ENCODE measurements at regions not wholly inside any gene's neighbourhood (a gene's known extent, or its start where the extent isn't known, plus 50 kb on each side); places are given as distances from the start of the nearest gene placed in this dataset.

DNA sequence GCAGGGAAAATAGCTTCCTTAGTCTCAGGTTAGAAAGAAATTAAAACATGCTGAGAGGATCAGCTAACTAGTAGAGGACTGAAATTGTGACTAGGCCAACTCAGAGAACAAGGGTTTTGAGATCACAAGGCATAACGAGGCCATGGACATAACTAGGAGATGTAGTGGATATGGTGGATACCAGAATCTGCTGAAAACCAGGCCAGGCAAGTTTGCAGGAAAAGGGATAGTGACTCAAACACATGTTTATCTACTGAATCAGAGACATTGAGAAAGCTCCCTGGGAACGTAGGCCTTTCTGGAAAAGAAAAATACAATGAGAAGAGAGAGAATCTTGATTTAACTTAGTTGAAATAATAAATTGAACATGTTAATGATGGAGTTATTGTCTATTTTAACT lies 326.5 kb upstream of the GBE1 start:
- no peak overlapping the region for H3K4ac ChIP-seq (ENCODE audit: low read depth, low read length)
- no peak overlapping the region for H3K4me2 ChIP-seq (ENCODE audit: low read length)
- no peaks in the 10 kb centered on the region for H3K4me1 ChIP-seq (ENCODE audit: control insufficient read depth, low read depth, low read length)
- no peak overlapping the region for H2BK120ac ChIP-seq (ENCODE audit: low read depth, low read length)
- no peak overlapping the region for H3K9ac ChIP-seq (ENCODE audit: low read length)
- no peak overlapping the region for H2AK5ac ChIP-seq (ENCODE audit: low read length)
- no peak overlapping the region for H3K56ac ChIP-seq (ENCODE audit: low read length)
- no peak overlapping the region for H2BK15ac ChIP-seq (replicated peaks; ENCODE audit: low read depth)
- no peak overlapping the region for H4K8ac ChIP-seq (ENCODE audit: low read depth, low read length)
- H3K23ac ChIP-seq (ENCODE audit: low read length) = no peak overlapping the region
- H2BK5ac ChIP-seq (ENCODE audit: low read length) = no peak overlapping the region
- no peak overlapping the region for H3K27ac ChIP-seq (ENCODE audit: low read depth, low read length)
- no peak overlapping the region for H4K5ac ChIP-seq (ENCODE audit: low read length)
- H3K79me1 ChIP-seq (ENCODE audit: low read length) = no peaks in the 10 kb centered on the region
- peak; percentile 48 for DNase-seq
- H3K27me3 ChIP-seq (ENCODE audit: insufficient read depth, low read length, poor library complexity) = no peaks in the 10 kb centered on the region
- no peak overlapping the region for H3K4me3 ChIP-seq (ENCODE audit: low read length)
- H3K18ac ChIP-seq (ENCODE audit: low read length) = no peak overlapping the region
- no CpG with 5 or more reads among the region's 2 CpGs for WGBS (ENCODE audit: extremely low coverage, insufficient coverage, low lambda C conversion rate)
- H3K36me3 ChIP-seq (ENCODE audit: control insufficient read depth, insufficient read depth, low read length) = no peaks in the 10 kb centered on the region
- no peaks in the 10 kb centered on the region for H3K79me2 ChIP-seq (ENCODE audit: control insufficient read depth, insufficient read depth, low read length)

DNA sequence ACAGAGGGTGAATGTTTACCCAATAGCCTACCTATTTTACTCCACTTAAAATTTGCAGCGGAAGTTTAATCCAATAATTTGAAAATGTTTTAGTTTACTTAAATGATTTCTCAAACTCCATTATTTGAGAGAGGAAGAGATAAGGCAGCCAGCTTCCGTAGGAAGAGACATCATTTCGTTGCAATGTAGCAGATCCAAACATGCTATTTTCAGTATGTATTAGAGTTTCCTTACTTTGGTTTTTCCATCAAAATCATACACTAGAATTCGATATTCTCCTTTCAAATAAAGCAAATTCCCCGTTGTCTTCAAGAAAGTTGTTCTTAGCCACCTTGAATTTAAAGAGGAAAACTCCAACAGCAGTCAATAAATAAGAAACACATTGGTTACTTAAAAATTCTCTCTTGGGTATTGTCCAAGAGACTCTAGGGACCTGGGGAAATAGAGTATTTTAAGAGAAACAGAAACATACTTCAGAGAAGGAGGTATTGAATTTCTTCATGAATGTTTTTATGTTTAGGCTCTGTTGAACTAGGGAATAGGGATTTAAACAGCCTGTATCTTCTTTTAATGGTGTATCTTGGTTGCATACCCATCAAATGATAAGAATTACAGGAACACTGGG lies 324.5 kb upstream of the GBE1 start:
- no peaks in the 10 kb centered on the region for H3K79me1 ChIP-seq (ENCODE audit: low read length)
- H3K27me3 ChIP-seq (ENCODE audit: insufficient read depth, low read length, poor library complexity) = no peaks in the 10 kb centered on the region
- no peak overlapping the region for H4K8ac ChIP-seq (ENCODE audit: low read depth, low read length)
- no peak overlapping the region for H4K5ac ChIP-seq (ENCODE audit: low read length)
- no peak overlapping the region for H3K27ac ChIP-seq (ENCODE audit: low read depth, low read length)
- no peaks in the 10 kb centered on the region for H3K36me3 ChIP-seq (ENCODE audit: control insufficient read depth, insufficient read depth, low read length)
- H3K4me1 ChIP-seq (ENCODE audit: control insufficient read depth, low read depth, low read length) = no peaks in the 10 kb centered on the region
- no peak overlapping the region for H3K4me3 ChIP-seq (ENCODE audit: low read length)
- H3K4ac ChIP-seq (ENCODE audit: low read depth, low read length) = no peak overlapping the region
- H2BK15ac ChIP-seq (replicated peaks; ENCODE audit: low read depth) = no peak overlapping the region
- H3K79me2 ChIP-seq (ENCODE audit: control insufficient read depth, insufficient read depth, low read length) = no peaks in the 10 kb centered on the region
- H3K18ac ChIP-seq (ENCODE audit: low read length) = no peak overlapping the region
- WGBS (ENCODE audit: extremely low coverage, insufficient coverage, low lambda C conversion rate) = no CpG with 5 or more reads among the region's 5 CpGs
- no peak overlapping the region for H3K9ac ChIP-seq (ENCODE audit: low read length)
- no peak overlapping the region for H3K56ac ChIP-seq (ENCODE audit: low read length)
- no peak for DNase-seq
- H3K23ac ChIP-seq (ENCODE audit: low read length) = no peak overlapping the region
- H2BK120ac ChIP-seq (ENCODE audit: low read depth, low read length) = no peak overlapping the region
- no peak overlapping the region for H2AK5ac ChIP-seq (ENCODE audit: low read length)
- H3K4me2 ChIP-seq (ENCODE audit: low read length) = no peak overlapping the region
- H2BK5ac ChIP-seq (ENCODE audit: low read length) = no peak overlapping the region

DNA sequence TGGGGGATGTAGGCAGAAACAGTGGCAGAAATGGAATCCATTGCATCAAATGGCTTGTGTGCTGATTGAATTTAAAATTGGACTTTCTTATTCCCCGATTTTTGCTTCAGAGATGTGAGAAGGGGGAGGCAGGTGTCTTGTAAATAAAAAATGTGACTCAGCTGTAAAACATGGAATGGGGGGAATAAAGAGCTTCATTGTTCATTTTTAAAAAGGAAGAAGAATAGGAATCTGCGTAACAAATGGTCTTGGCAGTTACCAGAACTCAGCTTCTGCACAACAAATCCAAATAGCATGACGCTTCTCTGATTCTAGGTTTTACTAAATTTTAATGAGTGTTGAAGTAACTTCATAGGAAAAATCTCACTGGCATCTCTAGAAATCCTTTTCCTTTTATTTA lies 323.9 kb upstream of the GBE1 start:
- no peak overlapping the region for H4K8ac ChIP-seq (ENCODE audit: low read depth, low read length)
- H3K27ac ChIP-seq (ENCODE audit: low read depth, low read length) = no peak overlapping the region
- no peak overlapping the region for H2BK120ac ChIP-seq (ENCODE audit: low read depth, low read length)
- no peaks in the 10 kb centered on the region for H3K79me1 ChIP-seq (ENCODE audit: low read length)
- no CpG with 5 or more reads among the region's 3 CpGs for WGBS (ENCODE audit: extremely low coverage, insufficient coverage, low lambda C conversion rate)
- H3K23ac ChIP-seq (ENCODE audit: low read length) = no peak overlapping the region
- H2BK15ac ChIP-seq (replicated peaks; ENCODE audit: low read depth) = no peak overlapping the region
- no peaks in the 10 kb centered on the region for H3K4me1 ChIP-seq (ENCODE audit: control insufficient read depth, low read depth, low read length)
- no peak overlapping the region for H3K4ac ChIP-seq (ENCODE audit: low read depth, low read length)
- no peak overlapping the region for H3K18ac ChIP-seq (ENCODE audit: low read length)
- H3K79me2 ChIP-seq (ENCODE audit: control insufficient read depth, insufficient read depth, low read length) = no peaks in the 10 kb centered on the region
- no peak overlapping the region for H3K9ac ChIP-seq (ENCODE audit: low read length)
- no peaks in the 10 kb centered on the region for H3K36me3 ChIP-seq (ENCODE audit: control insufficient read depth, insufficient read depth, low read length)
- no peak overlapping the region for H3K4me3 ChIP-seq (ENCODE audit: low read length)
- H3K27me3 ChIP-seq (ENCODE audit: insufficient read depth, low read length, poor library complexity) = no peaks in the 10 kb centered on the region
- H3K56ac ChIP-seq (ENCODE audit: low read length) = no peak overlapping the region
- H4K5ac ChIP-seq (ENCODE audit: low read length) = no peak overlapping the region
- no peak overlapping the region for H2AK5ac ChIP-seq (ENCODE audit: low read length)
- no peak for DNase-seq
- no peak overlapping the region for H2BK5ac ChIP-seq (ENCODE audit: low read length)
- no peak overlapping the region for H3K4me2 ChIP-seq (ENCODE audit: low read length)

DNA sequence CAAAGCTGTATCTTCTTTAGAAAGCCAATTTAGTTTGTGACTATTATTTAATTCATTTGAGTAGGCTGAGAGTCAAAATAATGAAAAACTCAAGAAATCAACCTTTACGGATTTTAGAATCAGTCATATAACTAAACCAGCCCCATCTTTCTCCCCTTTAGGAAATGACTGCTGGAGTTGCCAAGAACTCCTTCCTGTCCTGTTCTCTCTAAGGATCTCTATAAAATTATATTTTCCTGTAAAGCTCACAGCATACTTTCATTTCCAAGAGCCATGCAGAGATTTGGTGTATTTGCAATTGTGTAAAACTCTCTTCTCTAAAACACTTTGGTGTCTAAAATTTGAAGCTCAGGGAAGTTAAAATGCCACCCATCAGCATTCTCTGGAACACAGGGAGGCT lies 323.4 kb upstream of the GBE1 start:
- no peak overlapping the region for H3K4me3 ChIP-seq (ENCODE audit: low read length)
- no peak overlapping the region for H3K56ac ChIP-seq (ENCODE audit: low read length)
- H2BK120ac ChIP-seq (ENCODE audit: low read depth, low read length) = no peak overlapping the region
- WGBS (ENCODE audit: extremely low coverage, insufficient coverage, low lambda C conversion rate) = no CpG with 5 or more reads among the region's 1 CpG
- no peak overlapping the region for H3K4ac ChIP-seq (ENCODE audit: low read depth, low read length)
- no peak for DNase-seq
- no peaks in the 10 kb centered on the region for H3K27me3 ChIP-seq (ENCODE audit: insufficient read depth, low read length, poor library complexity)
- H3K36me3 ChIP-seq (ENCODE audit: control insufficient read depth, insufficient read depth, low read length) = no peaks in the 10 kb centered on the region
- H2BK15ac ChIP-seq (replicated peaks; ENCODE audit: low read depth) = no peak overlapping the region
- H3K4me1 ChIP-seq (ENCODE audit: control insufficient read depth, low read depth, low read length) = no peaks in the 10 kb centered on the region
- H3K4me2 ChIP-seq (ENCODE audit: low read length) = no peak overlapping the region
- H4K8ac ChIP-seq (ENCODE audit: low read depth, low read length) = no peak overlapping the region
- no peak overlapping the region for H2AK5ac ChIP-seq (ENCODE audit: low read length)
- no peak overlapping the region for H2BK5ac ChIP-seq (ENCODE audit: low read length)
- H3K18ac ChIP-seq (ENCODE audit: low read length) = no peak overlapping the region
- no peaks in the 10 kb centered on the region for H3K79me1 ChIP-seq (ENCODE audit: low read length)
- no peaks in the 10 kb centered on the region for H3K79me2 ChIP-seq (ENCODE audit: control insufficient read depth, insufficient read depth, low read length)
- H3K23ac ChIP-seq (ENCODE audit: low read length) = no peak overlapping the region
- H3K27ac ChIP-seq (ENCODE audit: low read depth, low read length) = no peak overlapping the region
- no peak overlapping the region for H3K9ac ChIP-seq (ENCODE audit: low read length)
- H4K5ac ChIP-seq (ENCODE audit: low read length) = no peak overlapping the region

DNA sequence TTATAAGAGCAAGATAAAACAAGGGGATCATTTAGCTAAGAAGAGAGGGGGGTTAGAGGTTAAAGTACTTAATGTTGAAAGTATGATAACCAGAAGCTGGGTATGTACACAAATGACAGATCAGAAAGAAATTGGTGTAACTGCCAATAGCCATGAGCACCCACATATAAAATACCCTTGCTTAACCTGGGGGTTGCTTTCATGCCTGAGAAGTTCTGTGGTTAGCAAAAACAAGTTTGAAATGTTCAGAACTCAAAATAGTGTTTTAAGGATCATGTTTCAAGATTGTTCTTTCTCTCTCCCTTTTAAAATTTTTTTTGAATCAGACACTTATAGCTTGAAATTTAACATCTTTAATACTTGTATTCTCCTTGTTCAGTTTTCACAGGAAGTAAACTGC lies 321.4 kb upstream of the GBE1 start:
- H3K4me3 ChIP-seq (ENCODE audit: low read length) = no peak overlapping the region
- H3K4ac ChIP-seq (ENCODE audit: low read depth, low read length) = no peak overlapping the region
- H3K4me2 ChIP-seq (ENCODE audit: low read length) = no peak overlapping the region
- no peak for DNase-seq
- no peak overlapping the region for H3K27ac ChIP-seq (ENCODE audit: low read depth, low read length)
- H2BK5ac ChIP-seq (ENCODE audit: low read length) = no peak overlapping the region
- H3K79me1 ChIP-seq (ENCODE audit: low read length) = no peaks in the 10 kb centered on the region
- no peak overlapping the region for H2AK5ac ChIP-seq (ENCODE audit: low read length)
- no peak overlapping the region for H3K56ac ChIP-seq (ENCODE audit: low read length)
- no peak overlapping the region for H3K23ac ChIP-seq (ENCODE audit: low read length)
- H3K36me3 ChIP-seq (ENCODE audit: control insufficient read depth, insufficient read depth, low read length) = no peaks in the 10 kb centered on the region
- H3K79me2 ChIP-seq (ENCODE audit: control insufficient read depth, insufficient read depth, low read length) = no peaks in the 10 kb centered on the region
- no peak overlapping the region for H3K18ac ChIP-seq (ENCODE audit: low read length)
- no peaks in the 10 kb centered on the region for H3K27me3 ChIP-seq (ENCODE audit: insufficient read depth, low read length, poor library complexity)
- no peaks in the 10 kb centered on the region for H3K4me1 ChIP-seq (ENCODE audit: control insufficient read depth, low read depth, low read length)
- no peak overlapping the region for H2BK15ac ChIP-seq (replicated peaks; ENCODE audit: low read depth)
- H2BK120ac ChIP-seq (ENCODE audit: low read depth, low read length) = no peak overlapping the region
- H3K9ac ChIP-seq (ENCODE audit: low read length) = no peak overlapping the region
- H4K8ac ChIP-seq (ENCODE audit: low read depth, low read length) = no peak overlapping the region
- H4K5ac ChIP-seq (ENCODE audit: low read length) = no peak overlapping the region

DNA sequence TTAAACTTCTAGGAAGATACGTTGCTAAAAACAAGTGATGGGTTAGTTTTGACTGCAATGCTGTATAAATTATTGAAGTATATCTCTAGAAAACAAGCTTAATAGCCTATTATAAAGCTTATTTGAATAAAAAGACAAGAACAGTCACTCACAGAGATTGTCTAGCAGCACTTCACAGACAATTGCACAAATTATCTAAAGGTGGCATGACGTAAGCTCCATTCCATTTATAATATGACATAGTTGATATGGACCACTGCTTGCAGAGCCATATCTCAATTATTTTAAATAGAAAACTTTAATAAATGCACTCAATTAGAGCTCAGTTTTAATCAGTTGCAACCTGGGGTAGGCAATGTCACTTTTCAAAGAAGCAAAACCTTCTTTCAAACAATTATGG lies 319.9 kb upstream of the GBE1 start:
- WGBS (ENCODE audit: extremely low coverage, insufficient coverage, low lambda C conversion rate) = no CpG with 5 or more reads among the region's 2 CpGs
- no peak overlapping the region for H3K23ac ChIP-seq (ENCODE audit: low read length)
- no peak for DNase-seq
- H3K79me1 ChIP-seq (ENCODE audit: low read length) = no peaks in the 10 kb centered on the region
- H2BK5ac ChIP-seq (ENCODE audit: low read length) = no peak overlapping the region
- H3K36me3 ChIP-seq (ENCODE audit: control insufficient read depth, insufficient read depth, low read length) = no peaks in the 10 kb centered on the region
- H3K27me3 ChIP-seq (ENCODE audit: insufficient read depth, low read length, poor library complexity) = no peaks in the 10 kb centered on the region
- H2BK120ac ChIP-seq (ENCODE audit: low read depth, low read length) = no peak overlapping the region
- H3K56ac ChIP-seq (ENCODE audit: low read length) = no peak overlapping the region
- no peak overlapping the region for H2BK15ac ChIP-seq (replicated peaks; ENCODE audit: low read depth)
- no peak overlapping the region for H4K5ac ChIP-seq (ENCODE audit: low read length)
- no peak overlapping the region for H4K8ac ChIP-seq (ENCODE audit: low read depth, low read length)
- no peak overlapping the region for H3K4me3 ChIP-seq (ENCODE audit: low read length)
- no peak overlapping the region for H3K18ac ChIP-seq (ENCODE audit: low read length)
- H3K4me1 ChIP-seq (ENCODE audit: control insufficient read depth, low read depth, low read length) = no peaks in the 10 kb centered on the region
- no peak overlapping the region for H3K4ac ChIP-seq (ENCODE audit: low read depth, low read length)
- no peak overlapping the region for H3K4me2 ChIP-seq (ENCODE audit: low read length)
- no peak overlapping the region for H3K27ac ChIP-seq (ENCODE audit: low read depth, low read length)
- H3K9ac ChIP-seq (ENCODE audit: low read length) = no peak overlapping the region
- no peaks in the 10 kb centered on the region for H3K79me2 ChIP-seq (ENCODE audit: control insufficient read depth, insufficient read depth, low read length)
- H2AK5ac ChIP-seq (ENCODE audit: low read length) = no peak overlapping the region
